SK-N-SH (cell line): ENCODE measurements at regions not wholly inside any gene's neighbourhood (a gene's known extent, or its start where the extent isn't known, plus 50 kb on each side); places are given as distances from the start of the nearest gene placed in this dataset.

Experiments used
- CTCF ChIA-PET: fragments of 300-600, 350-600 bp; formaldehyde crosslinking; extraction: SDS; loops from one replicate; lab custom pipeline; 2021; lab: Yijun Ruan, JAX
- POLR2A ChIA-PET: fragments of 350-600 bp; sonication (Branson Sonifier 250); formaldehyde crosslinking; extraction: SDS; loops from one replicate; lab custom pipeline; 2020; ENCODE audit warnings: antibody characterized with exemption, inconsistent platforms; lab: Yijun Ruan, JAX
- DNase-seq: peaks from one replicate; pipeline ENCODE4 v3.0.0; 2012
- H2AFZ ChIP-seq: fragments of 200-600 bp; sonication (generic); 2 replicates; pipeline ENCODE4 v1.8.1; 2016; ENCODE audit warnings: antibody characterized with exemption, mild to moderate bottlenecking, low read depth
- H3F3A ChIP-seq: fragments of 200-600 bp; sonication (generic); replicated peaks from 2 replicates; pipeline ENCODE3; 2016; ENCODE audit warnings: antibody characterized with exemption, mild to moderate bottlenecking; ENCODE audit not compliant: insufficient read depth
- H3K27ac ChIP-seq, 2 experiments: fragments of 200-500 bp in 1 of 2; fragments of 200-600 bp in 1 of 2; sonication (Bioruptor generic) in 1 of 2; sonication (generic), shearing (Covaris generic) in 1 of 2; 2 replicates each; pipeline versions ENCODE4 v1.5.1 to v1.6.1; 2014 to 2016; ENCODE audit warnings: low read depth in 2 of 2, inconsistent platforms in 1 of 2, low read length in 1 of 2, mild to moderate bottlenecking in 1 of 2, mixed read lengths in 1 of 2
- H3K27me3 ChIP-seq: fragments of 200-600 bp; sonication (generic), shearing (Covaris generic); 2 replicates; pipeline ENCODE4 v1.6.1; 2016; ENCODE audit warnings: mixed run types; ENCODE audit not compliant: insufficient read depth
- H3K36me3 ChIP-seq, 2 experiments: fragments of 200-500 bp in 1 of 2; fragments of 200-600 bp in 1 of 2; sonication (Bioruptor generic) in 1 of 2; sonication (generic) in 1 of 2; replicated peaks in 1 of 2; 2 replicates each; pipeline versions ENCODE3 to v1.5.1; 2014 to 2016; ENCODE audit warnings: low read length in 1 of 2, mild to moderate bottlenecking in 1 of 2; ENCODE audit not compliant: insufficient read depth in 2 of 2, control insufficient read depth in 1 of 2
- H3K4me1 ChIP-seq, 2 experiments: fragments of 200-500 bp in 1 of 2; fragments of 200-600 bp in 1 of 2; sonication (Bioruptor generic) in 1 of 2; sonication (generic), shearing (Covaris generic) in 1 of 2; 2 replicates each; pipeline versions ENCODE4 v1.5.1 to v1.6.1; 2014 to 2016; ENCODE audit warnings: low read depth in 1 of 2, low read length in 1 of 2, mixed run types in 1 of 2; ENCODE audit not compliant: insufficient read depth in 2 of 2, control insufficient read depth in 1 of 2
- H3K4me2 ChIP-seq: fragments of 200-600 bp; sonication (generic), shearing (Covaris generic); 2 replicates; pipeline ENCODE4 v1.6.1; 2017; ENCODE audit warnings: mixed run types
- H3K4me3 ChIP-seq, 2 experiments: fragments of 200-500 bp in 1 of 2; fragments of 200-600 bp in 1 of 2; sonication (Bioruptor generic) in 1 of 2; sonication (generic), shearing (Covaris generic) in 1 of 2; 2 replicates each; pipeline versions ENCODE4 v1.5.1 to v1.8.1; 2014 to 2016; ENCODE audit warnings: low read depth in 2 of 2, inconsistent platforms in 1 of 2, low read length in 1 of 2, mild to moderate bottlenecking in 1 of 2, mixed read lengths in 1 of 2, moderate library complexity in 1 of 2
- H3K79me2 ChIP-seq: fragments of 200-600 bp; sonication (generic); 2 replicates; pipeline ENCODE4 v1.8.1; 2017; ENCODE audit warnings: mild to moderate bottlenecking; ENCODE audit not compliant: insufficient read depth
- H3K9ac ChIP-seq: fragments of 200-600 bp; sonication (generic); 2 replicates; pipeline ENCODE4 v1.6.1; 2017; ENCODE audit warnings: mixed run types
- H3K9me2 ChIP-seq: fragments of 200-600 bp; sonication (generic); 2 replicates; pipeline ENCODE4 v1.6.1; 2017; ENCODE audit warnings: mixed run types
- H3K9me3 ChIP-seq: fragments of 200-600 bp; sonication (generic); 2 replicates; pipeline ENCODE4 v1.6.1; 2017; ENCODE audit warnings: mixed run types, mild to moderate bottlenecking, moderate library complexity
- H4K20me1 ChIP-seq: fragments of 200-600 bp; sonication (generic); 2 replicates; pipeline ENCODE4 v1.6.1; 2017; ENCODE audit warnings: mild to moderate bottlenecking, mixed run types; ENCODE audit not compliant: insufficient read depth
- CTCF ChIP-seq: fragments of 200-600 bp; sonication (generic); IDR thresholded peaks from 2 replicates; pipeline ENCODE4 v1.6.1; 2017; ENCODE audit warnings: antibody characterized with exemption, mild to moderate bottlenecking, moderate library complexity
- EP300 ChIP-seq, 2 experiments: IDR thresholded peaks; 2 replicates each; pipeline versions ENCODE4 v1.4.0 to v1.6.1; 2012; ENCODE audit warnings: borderline replicate concordance in 1 of 2, low read depth in 1 of 2, low read length in 1 of 2
- EZH2phosphoT487 ChIP-seq: fragments of 200-600 bp; sonication (generic); IDR thresholded peaks from 2 replicates; pipeline ENCODE4 v1.6.1; 2017; ENCODE audit warnings: low read depth, mixed run types, mild to moderate bottlenecking, antibody characterized with exemption, moderate library complexity, borderline replicate concordance
- FOXJ3 ChIP-seq: sonication (generic); formaldehyde crosslinking; IDR thresholded peaks from 2 replicates; pipeline ENCODE4 v1.5.1; 2020; ENCODE audit warnings: mild to moderate bottlenecking, missing genetic modification reagents
- IRF3 ChIP-seq: fragments of 150-350 bp; IDR thresholded peaks from 2 replicates; pipeline ENCODE4 v1.6.1; 2016; ENCODE audit warnings: mild to moderate bottlenecking, low read depth, low read length
- JUND ChIP-seq: IDR thresholded peaks from 2 replicates; pipeline ENCODE4 v1.4.0; 2012
- MAX ChIP-seq: IDR thresholded peaks from 2 replicates; pipeline ENCODE4 v1.4.0; 2012; ENCODE audit warnings: low read depth
- MEF2A ChIP-seq: IDR thresholded peaks from 2 replicates; pipeline ENCODE4 v1.4.0; 2012; ENCODE audit warnings: low read depth, borderline replicate concordance
- MXI1 ChIP-seq: IDR thresholded peaks from 2 replicates; pipeline ENCODE4 v1.6.1; 2012; ENCODE audit warnings: mild to moderate bottlenecking, low read depth, low read length, improper control_type of control experiment
- NFIC ChIP-seq: IDR thresholded peaks from 2 replicates; pipeline ENCODE4 v1.4.0; 2012; ENCODE audit warnings: borderline replicate concordance
- NRF1 ChIP-seq: IDR thresholded peaks from 2 replicates; pipeline ENCODE4 v1.6.1; 2012; ENCODE audit warnings: low read depth, mild to moderate bottlenecking, low read length
- PBX3 ChIP-seq: IDR thresholded peaks from 2 replicates; pipeline ENCODE4; 2012
- POLR2AphosphoS5 ChIP-seq: IDR thresholded peaks from 2 replicates; pipeline ENCODE4 v1.6.1; 2012; ENCODE audit warnings: low read depth, low read length
- RAD21 ChIP-seq: IDR thresholded peaks from 2 replicates; pipeline ENCODE4 v1.6.1; 2012; ENCODE audit warnings: mild to moderate bottlenecking, low read length
- RCOR1 ChIP-seq: fragments of 150-350 bp; IDR thresholded peaks from 2 replicates; pipeline ENCODE4 v1.6.1; 2017; ENCODE audit warnings: antibody characterized with exemption, low read length
- RFX5 ChIP-seq: IDR thresholded peaks from 2 replicates; pipeline ENCODE4 v1.6.1; 2012; ENCODE audit warnings: mild to moderate bottlenecking, improper control_type of control experiment, low read length
- RXRA ChIP-seq: IDR thresholded peaks from 2 replicates; pipeline ENCODE4 v1.4.0; 2012; ENCODE audit warnings: low read depth, mild to moderate bottlenecking, borderline replicate concordance
- SIN3A ChIP-seq: IDR thresholded peaks from 2 replicates; pipeline ENCODE4 v1.6.1; 2012; ENCODE audit warnings: low read depth, mild to moderate bottlenecking, low read length, moderate library complexity, borderline replicate concordance
- TEAD4 ChIP-seq: IDR thresholded peaks from 2 replicates; pipeline ENCODE4 v1.4.0; 2012; ENCODE audit warnings: mild to moderate bottlenecking, borderline replicate concordance; ENCODE audit not compliant: insufficient read depth
- USF2 ChIP-seq: fragments of 150-350 bp; IDR thresholded peaks from 2 replicates; pipeline ENCODE4 v1.6.1; 2017; ENCODE audit warnings: antibody characterized with exemption, low read length, low read depth, borderline replicate concordance
- YY1 ChIP-seq: IDR thresholded peaks from 2 replicates; pipeline ENCODE4 v1.4.0; 2012; ENCODE audit warnings: low read depth, mild to moderate bottlenecking
- WGBS: methylation state at CpG from one replicate; pipeline ENCODE4 v1.1.6; 2017; ENCODE audit warnings: low lambda C conversion rate; 5-methylcytosine and 5-hydroxymethylcytosine counted together

GRCh38 chr2:145415151-145415550 is 895.2 kb upstream of the ZEB2 start (continued):
- TF ChIP-seq TEAD4 (no peak), RAD21 (no peak), NFIC (no peak), NRF1 (no peak), JUND (no peak), YY1 (no peak), MAX (no peak), EP300 (IDR thresholded peaks at IDR 0.05; ENCODE audit: borderline replicate concordance in 1 of 2, low read depth in 1 of 2, low read length in 1 of 2) (no peak)

GRCh38 chr2:145413261-145414030 is 893.5 kb upstream of the ZEB2 start:
- CTCF ChIA-PET = no interaction called here

More at GRCh38 chr2:145413261-145414030, 893.5 kb upstream of the ZEB2 start:
- H4K20me1 ChIP-seq = no peaks in the 10 kb centered on the region
- no peaks in the 10 kb centered on the region for H3K36me3 ChIP-seq
- no peaks in the 10 kb centered on the region for H3K9me2 ChIP-seq
- no peak overlapping the region for H3K4me2 ChIP-seq
- H3K27ac ChIP-seq = no peak overlapping the region
- H3K4me3 ChIP-seq = no peak overlapping the region; a peak in 1 of 4 replicates
- H3K79me2 ChIP-seq = no peaks in the 10 kb centered on the region
- no peaks in the 10 kb centered on the region for H3K9me3 ChIP-seq
- no peak for DNase-seq
- TF ChIP-seq EZH2phosphoT487 = no peak
- no peak for TF ChIP-seq SIN3A
- TF ChIP-seq YY1 = no peak
- TF ChIP-seq PBX3 = no peak
- TF ChIP-seq CTCF = no peak
- TF ChIP-seq FOXJ3 (CRISPR knock-in tag) = no peak
- TF ChIP-seq MEF2A = no peak
- no peak for TF ChIP-seq MXI1
- TF ChIP-seq USF2 = no peak
- TF ChIP-seq RXRA = no peak
- TF ChIP-seq RCOR1 = no peak
- no peak for TF ChIP-seq JUND
- TF ChIP-seq IRF3 = no peak
- TF ChIP-seq RAD21 = no peak
- TF ChIP-seq RFX5 = no peak
- TF ChIP-seq NRF1 = no peak
- TF ChIP-seq MAX = no peak
- TF ChIP-seq EP300 (IDR thresholded peaks at IDR 0.05; ENCODE audit: borderline replicate concordance in 1 of 2, low read depth in 1 of 2, low read length in 1 of 2) = no peak
- TF ChIP-seq POLR2AphosphoS5 = no peak
- H3K9ac ChIP-seq = no peak overlapping the region
- H3K4me1 ChIP-seq = no peaks in the 10 kb centered on the region
- POLR2A ChIA-PET = no interaction called here
- no peaks in the 10 kb centered on the region for H3K27me3 ChIP-seq
- WGBS = 35% methylated on average over 2 of the region's 2 CpGs
- no peak overlapping the region for H2AFZ ChIP-seq
- no peaks in the 10 kb centered on the region for H3F3A ChIP-seq
